CD14-positive monocyte (primary cell): ENCODE measurements at regions not wholly inside any gene's neighbourhood (a gene's known extent, or its start where the extent isn't known, plus 50 kb on each side); places are given as distances from the start of the nearest gene placed in this dataset.

Experiments used
- DNase-seq, 3 donors: peaks; one replicate each; pipeline ENCODE4 v3.0.0-alpha.2; 2011 to 2022
- H2AFZ ChIP-seq: 2 replicates; pipeline ENCODE4 v1.6.0; 2012; ENCODE audit warnings: mild to moderate bottlenecking, low read depth, low read length, inconsistent platforms; ENCODE audit not compliant: insufficient read depth, poor library complexity, severe bottlenecking
- H3K27ac ChIP-seq, 2 donors: 1 replicate in 1 of 2; 2 replicates in 1 of 2; pipeline ENCODE4 v1.5.1; 2012 to 2013; ENCODE audit warnings: low read length in 2 of 2, control low read depth in 1 of 2, inconsistent platforms in 1 of 2, low read depth in 1 of 2, mild to moderate bottlenecking in 1 of 2
- H3K27me3 ChIP-seq, 2 donors: one replicate each; pipeline versions ENCODE4 v1.6.0 to v1.6.1; 2011 to 2013; ENCODE audit warnings: low read length in 2 of 2; ENCODE audit not compliant: control insufficient read depth in 2 of 2, insufficient read depth in 2 of 2
- H3K36me3 ChIP-seq, 2 donors: replicated peaks in 1 of 2; 1 replicate in 1 of 2; 2 replicates in 1 of 2; pipeline versions ENCODE4 v1.5.1 to v1.6.1; 2012 to 2013; ENCODE audit warnings: low read length in 2 of 2, control low read depth in 1 of 2, inconsistent platforms in 1 of 2, mild to moderate bottlenecking in 1 of 2; ENCODE audit not compliant: insufficient read depth in 2 of 2, control insufficient read depth in 1 of 2
- H3K4me1 ChIP-seq, 2 donors: 1 replicate in 1 of 2; 2 replicates in 1 of 2; pipeline versions ENCODE4 v1.5.1 to v1.6.1; 2012 to 2013; ENCODE audit warnings: low read length in 2 of 2, control low read depth in 1 of 2, inconsistent platforms in 1 of 2, mild to moderate bottlenecking in 1 of 2, moderate library complexity in 1 of 2; ENCODE audit not compliant: insufficient read depth in 2 of 2, control insufficient read depth in 1 of 2
- H3K4me2 ChIP-seq: replicated peaks from 2 replicates; pipeline ENCODE3; 2012; ENCODE audit warnings: low read length, moderate library complexity, mild to moderate bottlenecking; ENCODE audit not compliant: poor library complexity, severe bottlenecking; ENCODE audit errors: extremely low read depth
- H3K4me3 ChIP-seq, 3 experiments: fragments of 200-600 bp in 1 of 3; sonication (generic) in 1 of 3; replicated peaks in 1 of 3; 1 replicate in 2 of 3; 2 replicates in 1 of 3; pipeline ENCODE4 v1.5.1; 2011 to 2013; ENCODE audit warnings: low read length in 3 of 3, mild to moderate bottlenecking in 3 of 3, control low read depth in 2 of 3, low read depth in 2 of 3, inconsistent platforms in 1 of 3, moderate library complexity in 1 of 3
- H3K79me2 ChIP-seq: 2 replicates; pipeline ENCODE4 v1.6.0; 2012; ENCODE audit warnings: mild to moderate bottlenecking, control low read depth, inconsistent platforms, low read length, moderate library complexity; ENCODE audit not compliant: insufficient read depth
- H3K9ac ChIP-seq: 2 replicates; pipeline ENCODE4 v1.6.0; 2017; ENCODE audit warnings: low read length, mild to moderate bottlenecking; ENCODE audit not compliant: insufficient read depth, poor library complexity, severe bottlenecking
- H3K9me3 ChIP-seq, 2 donors: replicated peaks in 1 of 2; 1 replicate in 1 of 2; 2 replicates in 1 of 2; pipeline versions ENCODE4 v1.5.1 to v1.6.1; 2012 to 2013; ENCODE audit warnings: low read length in 2 of 2, control low read depth in 1 of 2; ENCODE audit not compliant: control insufficient read depth in 1 of 2, insufficient read depth in 1 of 2
- H4K20me1 ChIP-seq: 2 replicates; pipeline ENCODE4 v1.6.0; 2012; ENCODE audit warnings: mild to moderate bottlenecking, low read length, control low read depth, moderate library complexity; ENCODE audit not compliant: insufficient read depth
- H3K27ac Mint-ChIP-seq, 7 donors: one replicate each; pipeline ENCODE4 v1.8.0; 2020; ENCODE audit warnings: mild to moderate bottlenecking in 7 of 7, mixed read lengths in 7 of 7, moderate library complexity in 6 of 7, inconsistent platforms in 2 of 7
- H3K27me3 Mint-ChIP-seq, 3 donors: one replicate each; pipeline ENCODE4 v1.8.0; 2021 to 2022; ENCODE audit warnings: low read depth in 3 of 3, mild to moderate bottlenecking in 3 of 3, mixed read lengths in 3 of 3, moderate library complexity in 3 of 3, inconsistent platforms in 1 of 3
- H3K36me3 Mint-ChIP-seq, 2 donors: one replicate each; pipeline ENCODE4 v1.8.0; 2020; ENCODE audit warnings: mixed read lengths in 2 of 2, inconsistent platforms in 1 of 2, mild to moderate bottlenecking in 1 of 2
- H3K4me1 Mint-ChIP-seq: one replicate; pipeline ENCODE4 v1.8.0; 2020; ENCODE audit warnings: mild to moderate bottlenecking, mixed read lengths
- H3K4me3 Mint-ChIP-seq, 2 donors: one replicate each; pipeline ENCODE4 v1.8.0; 2020; ENCODE audit warnings: mild to moderate bottlenecking in 2 of 2, mixed read lengths in 2 of 2, moderate library complexity in 1 of 2
- H3K9me3 Mint-ChIP-seq, 7 donors: one replicate each; pipeline ENCODE4 v1.8.0; 2020 to 2022; ENCODE audit warnings: mixed read lengths in 7 of 7, mild to moderate bottlenecking in 6 of 7, moderate library complexity in 6 of 7, inconsistent platforms in 2 of 7
- WGBS: methylation state at CpG from one replicate; pipeline ENCODE4 v1.1.5; 2013; ENCODE audit warnings: missing lambda C conversion rate; ENCODE audit not compliant: insufficient coverage; 5-methylcytosine and 5-hydroxymethylcytosine counted together
- intact Hi-C, 2 donors: fragments of 100-400 bp; cut with micrococcal nuclease; formaldehyde crosslinking; loops; one replicate each; pipeline versions ENCODE4 v1.15.0 to v1.15.1; 2023
- TF ChIP-seq, protein P1 (sequence below): fragments of 200-600 bp; IDR thresholded peaks from one replicate; pipeline ENCODE4 v1.8.0; 2022; ENCODE audit warnings: antibody characterized with exemption, mild to moderate bottlenecking

DNA sequence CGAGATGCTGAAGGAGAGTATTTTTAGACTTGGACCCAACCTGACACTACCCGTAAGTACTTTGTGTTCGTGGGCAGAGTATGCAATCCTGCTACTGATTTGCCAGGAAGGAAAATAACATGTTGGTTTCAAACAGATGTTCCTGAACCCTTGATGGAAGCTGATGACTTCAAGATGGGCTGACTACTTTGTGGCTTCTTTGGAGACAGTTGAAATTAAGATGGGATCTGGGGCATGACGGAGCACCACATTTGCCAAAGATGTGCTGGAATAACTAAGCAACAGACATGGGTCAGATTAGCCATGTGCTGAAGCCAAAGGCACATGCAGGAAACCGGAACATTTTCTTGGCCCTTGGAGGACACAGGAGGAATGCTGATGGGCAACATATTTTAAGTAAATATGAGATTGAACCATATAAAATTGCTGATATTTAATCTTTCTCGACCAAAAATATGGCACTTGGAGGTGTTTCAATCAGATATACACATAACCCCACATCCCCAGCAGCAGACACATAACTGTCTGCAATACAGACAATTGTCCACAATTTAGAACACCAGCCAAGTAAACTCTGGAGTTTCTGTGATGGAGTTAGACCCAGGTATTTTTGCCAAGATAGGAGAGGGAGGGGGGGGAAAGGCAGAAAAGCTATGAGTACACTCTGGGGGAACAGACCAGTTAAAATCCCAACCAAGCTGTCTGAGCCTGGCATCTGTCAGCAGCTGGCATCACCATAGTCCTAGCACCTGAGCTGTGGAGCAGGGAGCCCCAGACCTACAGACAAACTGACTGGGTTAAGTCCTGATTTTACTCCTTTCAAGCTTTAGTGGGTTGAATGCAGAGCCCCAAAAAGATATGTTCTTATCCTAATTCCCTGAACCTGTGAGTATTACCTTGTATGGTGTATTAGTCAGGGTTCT, 329.4 kb upstream of the CDH5 start:
- peaks cover 3 to 7% (median 5%) of the 10 kb centered on the region in 3 donors for H3K27me3 Mint-ChIP-seq
- Histone ChIP-seq H3K27me3 (peaks cover 0 to 3% of the 10 kb centered on the region in 2 donors), H3K79me2 (no peaks in the 10 kb centered on the region), H2AFZ (no peak overlapping the region), H3K4me3 (no peak overlapping the region), H3K4me2 (no peak overlapping the region), H3K9me3 (no peaks in the 10 kb centered on the region), H3K9ac (no peak overlapping the region), H3K4me1 (no peaks in the 10 kb centered on the region), H4K20me1 (no peaks in the 10 kb centered on the region), H3K27ac (no peak overlapping the region), H3K36me3 (no peaks in the 10 kb centered on the region)
- TF ChIP-seq, protein P1, sequence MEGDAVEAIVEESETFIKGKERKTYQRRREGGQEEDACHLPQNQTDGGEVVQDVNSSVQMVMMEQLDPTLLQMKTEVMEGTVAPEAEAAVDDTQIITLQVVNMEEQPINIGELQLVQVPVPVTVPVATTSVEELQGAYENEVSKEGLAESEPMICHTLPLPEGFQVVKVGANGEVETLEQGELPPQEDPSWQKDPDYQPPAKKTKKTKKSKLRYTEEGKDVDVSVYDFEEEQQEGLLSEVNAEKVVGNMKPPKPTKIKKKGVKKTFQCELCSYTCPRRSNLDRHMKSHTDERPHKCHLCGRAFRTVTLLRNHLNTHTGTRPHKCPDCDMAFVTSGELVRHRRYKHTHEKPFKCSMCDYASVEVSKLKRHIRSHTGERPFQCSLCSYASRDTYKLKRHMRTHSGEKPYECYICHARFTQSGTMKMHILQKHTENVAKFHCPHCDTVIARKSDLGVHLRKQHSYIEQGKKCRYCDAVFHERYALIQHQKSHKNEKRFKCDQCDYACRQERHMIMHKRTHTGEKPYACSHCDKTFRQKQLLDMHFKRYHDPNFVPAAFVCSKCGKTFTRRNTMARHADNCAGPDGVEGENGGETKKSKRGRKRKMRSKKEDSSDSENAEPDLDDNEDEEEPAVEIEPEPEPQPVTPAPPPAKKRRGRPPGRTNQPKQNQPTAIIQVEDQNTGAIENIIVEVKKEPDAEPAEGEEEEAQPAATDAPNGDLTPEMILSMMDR: no peak
- intact Hi-C loops: no loop called here
- no peak overlapping the region for H3K4me3 Mint-ChIP-seq
- H3K4me1 Mint-ChIP-seq: no peaks in the 10 kb centered on the region
- peaks cover 0 to 2% (median 0%) of the 10 kb centered on the region in 7 donors for H3K9me3 Mint-ChIP-seq
- H3K27ac Mint-ChIP-seq: peak overlapping the region in 2 of 7 donors; percentile 35 to 57
- DNase-seq: no peak
- H3K36me3 Mint-ChIP-seq: no peaks in the 10 kb centered on the region
- 81% methylated on average over 5 of the region's 6 CpGs for WGBS

DNA sequence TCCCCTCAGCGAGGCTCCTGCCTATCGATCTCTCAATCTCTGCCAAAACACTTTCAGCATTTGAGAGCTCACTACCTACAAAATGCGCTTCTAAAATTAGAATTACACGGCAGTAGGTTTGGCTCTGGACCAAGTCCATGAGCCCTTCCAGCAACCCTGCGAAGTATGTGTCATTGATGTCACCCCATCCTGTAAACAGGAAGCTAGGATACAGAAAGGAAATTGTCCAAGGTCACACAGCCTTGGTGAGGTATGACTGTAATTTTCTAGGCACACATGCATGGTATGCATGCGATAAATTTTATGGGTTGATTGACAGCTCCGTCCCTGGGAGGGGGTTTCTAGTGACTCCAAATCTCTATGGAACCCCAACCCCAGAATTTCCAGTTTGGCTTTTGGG, 330.3 kb upstream of the CDH5 start:
- Histone ChIP-seq H4K20me1 (no peaks in the 10 kb centered on the region), H3K27ac (no peak overlapping the region), H3K79me2 (no peaks in the 10 kb centered on the region), H3K4me3 (no peak overlapping the region), H3K4me1 (no peaks in the 10 kb centered on the region), H2AFZ (no peak overlapping the region), H3K36me3 (no peaks in the 10 kb centered on the region), H3K4me2 (no peak overlapping the region), H3K27me3 (no peaks in the 10 kb centered on the region), H3K9me3 (no peaks in the 10 kb centered on the region), H3K9ac (no peak overlapping the region)
- Mint-ChIP-seq H3K27me3 (peaks cover 0 to 7% (median 5%) of the 10 kb centered on the region in 3 donors), H3K4me3 (no peak overlapping the region), H3K36me3 (no peaks in the 10 kb centered on the region), H3K4me1 (no peaks in the 10 kb centered on the region), H3K9me3 (peaks cover 0 to 2% (median 0%) of the 10 kb centered on the region in 7 donors), H3K27ac (no peak overlapping the region)
- intact Hi-C loops: no loop called here
- WGBS: 79% methylated on average over 5 of the region's 7 CpGs
- DNase-seq: no peak
- TF ChIP-seq, protein P1: no peak
